Caco-2 (cell line): ENCODE measurements at regions not wholly inside any gene's neighbourhood (a gene's known extent, or its start where the extent isn't known, plus 50 kb on each side); places are given as distances from the start of the nearest gene placed in this dataset.
"Not testable (repeated sequence)": the region's sequence is repeated elsewhere in the genome, so short reads cannot be mapped to it uniquely, and the experiment has no call there.

Experiments
- BruUV-seq: library from RNA; stranded (reverse); fragments of 400-500 nt; replicated peaks from 2 replicates; lab custom pipeline; 2021; lab: Mats Ljungman, UMichigan
- CTCF ChIA-PET: fragments of 300-600 bp; sonication (Branson Sonifier 250); formaldehyde crosslinking; loops from one replicate; lab custom pipeline; 2022; ENCODE audit warnings: antibody characterized with exemption; lab: Charles Lee
- POLR2A ChIA-PET: fragments of 300-600 bp; sonication (Branson Sonifier 250); formaldehyde crosslinking; loops from one replicate; lab custom pipeline; 2022; ENCODE audit warnings: antibody characterized with exemption; lab: Charles Lee
- DNase-seq, 2 experiments: peaks; one replicate each; pipeline versions ENCODE4 v3.0.0 to v3.0.0-alpha.2; 2020 to 2022
- H3K27me3 ChIP-seq: replicated peaks from 2 replicates; pipeline ENCODE4 v1.6.0; 2011; ENCODE audit warnings: low read length; ENCODE audit not compliant: control insufficient read depth, insufficient read depth
- H3K36me3 ChIP-seq: 2 replicates; pipeline ENCODE4 v1.5.1; 2011; ENCODE audit warnings: low read length; ENCODE audit not compliant: control insufficient read depth, insufficient read depth
- H3K4me1 ChIP-seq: fragments of 250-450 bp; sonication (Bioruptor Pico); 2 replicates; pipeline ENCODE4 v1.5.1; 2020; ENCODE audit warnings: mild to moderate bottlenecking
- H3K4me3 ChIP-seq: 2 replicates; pipeline ENCODE4 v1.5.1; 2011; ENCODE audit warnings: low read depth, mild to moderate bottlenecking, control low read depth, low read length
- H3K9me3 ChIP-seq: fragments of 250-450 bp; sonication (Bioruptor Pico); 2 replicates; pipeline ENCODE4 v1.5.1; 2020; ENCODE audit warnings: mild to moderate bottlenecking, moderate library complexity
- H3K27ac Mint-ChIP-seq: one replicate; pipeline ENCODE4 v1.8.0; 2022; ENCODE audit warnings: mixed read lengths; ENCODE audit not compliant: unreplicated experiment
- H3K27me3 Mint-ChIP-seq: one replicate; pipeline ENCODE4 v1.8.0; 2022; ENCODE audit warnings: mixed read lengths; ENCODE audit not compliant: insufficient read depth, unreplicated experiment
- H3K36me3 Mint-ChIP-seq: one replicate; pipeline ENCODE4 v1.8.0; 2022; ENCODE audit warnings: mild to moderate bottlenecking, mixed read lengths; ENCODE audit not compliant: insufficient read depth, unreplicated experiment
- H3K4me1 Mint-ChIP-seq: one replicate; pipeline ENCODE4 v1.8.0; 2022; ENCODE audit warnings: low read depth, mixed read lengths; ENCODE audit not compliant: unreplicated experiment
- H3K4me3 Mint-ChIP-seq: one replicate; pipeline ENCODE4 v1.8.0; 2022; ENCODE audit warnings: mild to moderate bottlenecking, moderate library complexity, mixed read lengths; ENCODE audit not compliant: unreplicated experiment
- H3K9me3 Mint-ChIP-seq: one replicate; pipeline ENCODE4 v1.8.0; 2022; ENCODE audit warnings: mixed read lengths; ENCODE audit not compliant: unreplicated experiment
- intact Hi-C: fragments of 100-400 bp; cut with micrococcal nuclease; formaldehyde crosslinking; loops from one replicate; pipeline ENCODE4 v1.10.0; 2022; ENCODE audit not compliant: unreplicated experiment
- TF ChIP-seq, protein P1 (sequence below), 2 experiments: fragments of 200-600 bp in 1 of 2; IDR thresholded peaks; 1 replicate in 1 of 2; 2 replicates in 1 of 2; pipeline versions ENCODE4 v1.5.1 to v1.8.0; 2011 to 2022; ENCODE audit warnings: antibody characterized with exemption in 1 of 2, control low read depth in 1 of 2, inconsistent platforms in 1 of 2, low read depth in 1 of 2, low read length in 1 of 2, mild to moderate bottlenecking in 1 of 2, moderate library complexity in 1 of 2; ENCODE audit not compliant: insufficient read depth in 1 of 2, severe bottlenecking in 1 of 2, unreplicated experiment in 1 of 2

DNA sequence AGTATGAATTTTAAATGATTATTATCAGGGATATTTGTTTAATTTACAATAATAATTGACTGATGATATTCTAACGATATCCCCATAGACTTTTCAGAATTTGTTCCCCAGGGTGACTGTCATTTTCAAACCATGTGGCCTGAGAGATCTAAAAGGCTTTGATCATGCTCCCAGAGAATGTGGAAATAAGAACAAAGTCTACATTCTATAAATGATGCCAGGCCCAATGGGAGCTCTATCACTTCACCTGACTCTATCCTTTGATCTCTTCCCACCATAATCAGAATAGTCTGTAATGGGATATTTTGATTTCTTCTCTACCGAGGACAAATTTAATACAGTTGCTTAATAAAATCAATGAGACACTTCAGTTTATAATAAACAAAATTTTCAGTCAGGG, 483.4 kb upstream of the IRAK1BP1 start:
- Histone ChIP-seq H3K4me3 (no peak overlapping the region), H3K36me3 (no peaks in the 10 kb centered on the region), H3K27me3 (no peaks in the 10 kb centered on the region), H3K4me1 (no peaks in the 10 kb centered on the region), H3K9me3 (peaks cover 9% of the 10 kb centered on the region; the same call in 1 of the 2 replicates)
- no peaks in the 10 kb centered on the region for H3K27me3 Mint-ChIP-seq
- DNase-seq, result no peak
- peaks cover 16% of the 10 kb centered on the region for H3K9me3 Mint-ChIP-seq
- H3K36me3 Mint-ChIP-seq, result no peaks in the 10 kb centered on the region
- ChIA-PET CTCF (no interaction called here), POLR2A (no interaction called here)
- intact Hi-C loops, result no loop called here
- no peak overlapping the region for H3K27ac Mint-ChIP-seq
- H3K4me1 Mint-ChIP-seq, result no peaks in the 10 kb centered on the region
- TF ChIP-seq, protein P1, sequence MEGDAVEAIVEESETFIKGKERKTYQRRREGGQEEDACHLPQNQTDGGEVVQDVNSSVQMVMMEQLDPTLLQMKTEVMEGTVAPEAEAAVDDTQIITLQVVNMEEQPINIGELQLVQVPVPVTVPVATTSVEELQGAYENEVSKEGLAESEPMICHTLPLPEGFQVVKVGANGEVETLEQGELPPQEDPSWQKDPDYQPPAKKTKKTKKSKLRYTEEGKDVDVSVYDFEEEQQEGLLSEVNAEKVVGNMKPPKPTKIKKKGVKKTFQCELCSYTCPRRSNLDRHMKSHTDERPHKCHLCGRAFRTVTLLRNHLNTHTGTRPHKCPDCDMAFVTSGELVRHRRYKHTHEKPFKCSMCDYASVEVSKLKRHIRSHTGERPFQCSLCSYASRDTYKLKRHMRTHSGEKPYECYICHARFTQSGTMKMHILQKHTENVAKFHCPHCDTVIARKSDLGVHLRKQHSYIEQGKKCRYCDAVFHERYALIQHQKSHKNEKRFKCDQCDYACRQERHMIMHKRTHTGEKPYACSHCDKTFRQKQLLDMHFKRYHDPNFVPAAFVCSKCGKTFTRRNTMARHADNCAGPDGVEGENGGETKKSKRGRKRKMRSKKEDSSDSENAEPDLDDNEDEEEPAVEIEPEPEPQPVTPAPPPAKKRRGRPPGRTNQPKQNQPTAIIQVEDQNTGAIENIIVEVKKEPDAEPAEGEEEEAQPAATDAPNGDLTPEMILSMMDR (IDR thresholded peaks at IDR 0.05; ENCODE audit: insufficient read depth in 1 of 2, low read depth in 1 of 2, low read length in 1 of 2, severe bottlenecking in 1 of 2, unreplicated experiment in 1 of 2), result no peak
- no TSS peak for BruUV-seq
- no peak overlapping the region for H3K4me3 Mint-ChIP-seq

DNA sequence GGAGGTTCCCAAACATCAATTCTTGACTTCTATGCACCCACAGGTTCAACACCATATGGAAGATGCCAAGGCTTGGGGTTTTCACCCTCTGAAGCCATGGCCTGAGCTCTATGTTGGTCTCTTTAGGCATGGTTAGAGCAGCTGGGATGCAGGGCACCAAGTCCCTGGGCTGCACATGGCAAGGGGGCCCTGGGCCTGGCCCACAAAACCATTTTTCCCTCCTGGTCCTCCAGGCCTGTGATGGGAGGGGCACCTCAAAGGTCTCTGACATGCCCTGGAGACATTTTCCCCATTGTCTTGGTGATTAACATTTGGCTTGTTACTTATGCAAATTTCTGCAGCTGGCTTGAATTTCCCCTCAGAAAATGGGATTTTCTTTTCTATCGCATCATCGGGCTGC, 480.5 kb upstream of the IRAK1BP1 start:
- BruUV-seq, H3K27ac Mint-ChIP-seq, CTCF ChIA-PET, H3K36me3 ChIP-seq, POLR2A ChIA-PET, H3K9me3 ChIP-seq, H3K4me3 ChIP-seq, H3K36me3 Mint-ChIP-seq, H3K27me3 ChIP-seq, H3K27me3 Mint-ChIP-seq, H3K4me1 Mint-ChIP-seq, intact Hi-C loops, DNase-seq, H3K4me3 Mint-ChIP-seq, H3K4me1 ChIP-seq: not testable (repeated sequence)
- H3K9me3 Mint-ChIP-seq, result peaks cover 29% of the 10 kb centered on the region

DNA sequence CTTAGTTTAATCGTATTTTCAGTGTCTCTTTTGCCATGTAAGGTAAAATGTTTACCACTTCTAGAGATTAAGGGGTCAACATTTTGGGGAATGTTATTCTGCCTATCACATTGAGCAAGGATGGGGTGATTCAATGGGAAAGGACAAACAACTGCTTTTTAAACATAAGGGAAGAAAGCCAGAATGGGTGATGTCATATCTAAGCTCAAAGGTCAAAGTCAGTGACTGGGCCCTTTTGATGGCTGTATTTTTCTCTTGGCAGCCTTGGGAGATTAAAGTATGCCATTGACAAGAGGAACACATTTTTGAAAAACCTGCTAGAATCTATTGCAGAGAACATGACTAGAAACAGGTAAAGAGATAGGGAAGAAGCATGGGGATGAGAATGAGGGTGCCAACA, 477.3 kb upstream of the IRAK1BP1 start:
- Mint-ChIP-seq H3K27ac (no peak overlapping the region), H3K27me3 (no peaks in the 10 kb centered on the region), H3K36me3 (no peaks in the 10 kb centered on the region), H3K4me1 (no peaks in the 10 kb centered on the region), H3K4me3 (no peak overlapping the region), H3K9me3 (peaks cover 29% of the 10 kb centered on the region)
- no peak overlapping the region for H3K4me3 ChIP-seq
- H3K27me3 ChIP-seq, result no peaks in the 10 kb centered on the region
- ChIA-PET CTCF (no interaction called here), POLR2A (no interaction called here)
- DNase-seq, result no peak
- no peaks in the 10 kb centered on the region for H3K4me1 ChIP-seq
- BruUV-seq, result no TSS peak
- intact Hi-C loops, result no loop called here
- no peaks in the 10 kb centered on the region for H3K36me3 ChIP-seq
- TF ChIP-seq, protein P1 (IDR thresholded peaks at IDR 0.05; ENCODE audit: insufficient read depth in 1 of 2, low read depth in 1 of 2, low read length in 1 of 2, severe bottlenecking in 1 of 2, unreplicated experiment in 1 of 2), result no peak
- H3K9me3 ChIP-seq, result peaks cover 9% of the 10 kb centered on the region; the same call in 1 of the 2 replicates

DNA sequence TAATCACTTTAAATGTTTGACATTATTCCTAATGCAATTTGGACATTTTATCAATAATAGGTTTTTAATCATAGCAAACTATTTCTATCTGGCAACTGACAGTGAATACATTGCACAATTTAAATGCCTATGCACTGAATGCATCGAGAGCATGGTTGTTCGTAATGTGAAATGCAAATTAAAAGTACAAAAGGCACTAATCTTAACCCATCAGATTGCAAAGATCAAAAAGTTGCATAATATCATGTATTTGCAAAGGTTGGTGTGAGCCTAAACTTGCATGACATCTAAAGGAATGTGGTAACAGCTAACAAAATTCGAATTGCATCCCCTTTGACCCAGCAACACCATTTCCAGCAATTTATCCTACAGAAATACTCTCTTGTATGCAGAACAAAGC, 469.9 kb upstream of the IRAK1BP1 start:
- intact Hi-C loops, result no loop called here
- Histone ChIP-seq H3K27me3 (no peaks in the 10 kb centered on the region), H3K4me1 (no peaks in the 10 kb centered on the region), H3K9me3 (no peaks in the 10 kb centered on the region), H3K36me3 (no peaks in the 10 kb centered on the region), H3K4me3 (no peak overlapping the region)
- no TSS peak for BruUV-seq
- TF ChIP-seq, protein P1 (IDR thresholded peaks at IDR 0.05; ENCODE audit: insufficient read depth in 1 of 2, low read depth in 1 of 2, low read length in 1 of 2, severe bottlenecking in 1 of 2, unreplicated experiment in 1 of 2), result no peak
- no peak for DNase-seq
- H3K27me3 Mint-ChIP-seq, result no peaks in the 10 kb centered on the region
- no peak overlapping the region for H3K4me3 Mint-ChIP-seq
- H3K27ac Mint-ChIP-seq, result no peak overlapping the region
- H3K36me3 Mint-ChIP-seq, result no peaks in the 10 kb centered on the region
- POLR2A ChIA-PET, result no interaction called here
- peaks cover 10% of the 10 kb centered on the region for H3K9me3 Mint-ChIP-seq
- no peaks in the 10 kb centered on the region for H3K4me1 Mint-ChIP-seq
- CTCF ChIA-PET, result no interaction called here
